ENCODE measurements at regions not wholly inside any gene's neighbourhood (a gene's known extent, or its start where the extent isn't known, plus 50 kb on each side); places are given as distances from the start of the nearest gene placed in this dataset.

DNA sequence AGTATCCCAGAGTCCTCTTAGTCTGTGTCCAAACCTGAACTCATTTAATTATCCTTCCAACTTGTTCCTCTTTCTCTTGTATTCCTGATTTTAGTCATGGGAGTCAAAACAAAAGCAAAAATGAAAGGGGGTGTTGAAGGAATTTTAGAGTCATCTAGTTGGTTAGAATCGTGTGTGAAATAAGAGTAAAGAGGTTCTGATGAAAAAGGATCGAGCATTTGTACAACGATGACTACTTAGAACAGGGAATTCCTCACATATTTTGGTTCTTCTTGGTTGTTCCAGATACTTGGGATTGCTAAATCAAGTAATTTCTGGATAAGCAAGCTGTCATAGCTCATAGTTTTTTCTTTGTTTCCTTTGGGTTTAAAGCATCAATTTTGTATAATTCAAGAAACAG lies 194.4 kb downstream of the BCOR start:
- 58 to 74% methylated on average over 3 of the region's 3 CpGs for WGBS, 2 donors
- no peak for DNase-seq
- no peak overlapping the region for H3K4me3 ChIP-seq
- intact Hi-C loops (cut with DNase I), result no loop called here
- H3K4me1 ChIP-seq, result peaks cover 0 to 57% (median 7%) of the 10 kb centered on the region in 3 donors
- no peaks in the 10 kb centered on the region for H3K9me3 ChIP-seq
- no peak overlapping the region for H3K27ac ChIP-seq
- no peaks in the 10 kb centered on the region for H3K27me3 ChIP-seq
- no peaks in the 10 kb centered on the region for H3K36me3 ChIP-seq
- no peak for TF ChIP-seq POLR2A (IDR thresholded peaks at IDR 0.05)
- TF ChIP-seq, protein P1, sequence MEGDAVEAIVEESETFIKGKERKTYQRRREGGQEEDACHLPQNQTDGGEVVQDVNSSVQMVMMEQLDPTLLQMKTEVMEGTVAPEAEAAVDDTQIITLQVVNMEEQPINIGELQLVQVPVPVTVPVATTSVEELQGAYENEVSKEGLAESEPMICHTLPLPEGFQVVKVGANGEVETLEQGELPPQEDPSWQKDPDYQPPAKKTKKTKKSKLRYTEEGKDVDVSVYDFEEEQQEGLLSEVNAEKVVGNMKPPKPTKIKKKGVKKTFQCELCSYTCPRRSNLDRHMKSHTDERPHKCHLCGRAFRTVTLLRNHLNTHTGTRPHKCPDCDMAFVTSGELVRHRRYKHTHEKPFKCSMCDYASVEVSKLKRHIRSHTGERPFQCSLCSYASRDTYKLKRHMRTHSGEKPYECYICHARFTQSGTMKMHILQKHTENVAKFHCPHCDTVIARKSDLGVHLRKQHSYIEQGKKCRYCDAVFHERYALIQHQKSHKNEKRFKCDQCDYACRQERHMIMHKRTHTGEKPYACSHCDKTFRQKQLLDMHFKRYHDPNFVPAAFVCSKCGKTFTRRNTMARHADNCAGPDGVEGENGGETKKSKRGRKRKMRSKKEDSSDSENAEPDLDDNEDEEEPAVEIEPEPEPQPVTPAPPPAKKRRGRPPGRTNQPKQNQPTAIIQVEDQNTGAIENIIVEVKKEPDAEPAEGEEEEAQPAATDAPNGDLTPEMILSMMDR (IDR thresholded peaks at IDR 0.05), result no peak

DNA sequence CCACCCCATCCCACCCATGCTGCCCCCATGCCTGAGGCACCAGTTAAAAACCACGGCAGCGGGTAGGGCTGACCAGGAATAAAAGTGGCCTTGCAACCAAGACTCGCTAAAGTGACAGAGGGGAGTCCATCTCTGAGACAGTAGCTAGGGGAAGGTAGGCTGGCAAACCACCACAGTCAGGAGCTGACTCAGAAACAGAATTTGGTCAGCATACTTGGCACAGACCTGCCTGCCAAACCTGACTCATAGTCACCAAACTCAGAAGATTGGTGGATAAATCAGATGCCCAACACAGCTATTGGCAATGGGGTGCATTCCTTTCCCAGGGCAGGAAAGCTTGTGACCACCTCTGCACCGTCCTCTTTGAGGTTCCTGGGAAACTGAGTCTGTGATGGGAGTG lies 193.8 kb downstream of the BCOR start:
- 33 to 40% methylated on average over 1 of the region's 4 CpGs for WGBS, 2 donors

DNA sequence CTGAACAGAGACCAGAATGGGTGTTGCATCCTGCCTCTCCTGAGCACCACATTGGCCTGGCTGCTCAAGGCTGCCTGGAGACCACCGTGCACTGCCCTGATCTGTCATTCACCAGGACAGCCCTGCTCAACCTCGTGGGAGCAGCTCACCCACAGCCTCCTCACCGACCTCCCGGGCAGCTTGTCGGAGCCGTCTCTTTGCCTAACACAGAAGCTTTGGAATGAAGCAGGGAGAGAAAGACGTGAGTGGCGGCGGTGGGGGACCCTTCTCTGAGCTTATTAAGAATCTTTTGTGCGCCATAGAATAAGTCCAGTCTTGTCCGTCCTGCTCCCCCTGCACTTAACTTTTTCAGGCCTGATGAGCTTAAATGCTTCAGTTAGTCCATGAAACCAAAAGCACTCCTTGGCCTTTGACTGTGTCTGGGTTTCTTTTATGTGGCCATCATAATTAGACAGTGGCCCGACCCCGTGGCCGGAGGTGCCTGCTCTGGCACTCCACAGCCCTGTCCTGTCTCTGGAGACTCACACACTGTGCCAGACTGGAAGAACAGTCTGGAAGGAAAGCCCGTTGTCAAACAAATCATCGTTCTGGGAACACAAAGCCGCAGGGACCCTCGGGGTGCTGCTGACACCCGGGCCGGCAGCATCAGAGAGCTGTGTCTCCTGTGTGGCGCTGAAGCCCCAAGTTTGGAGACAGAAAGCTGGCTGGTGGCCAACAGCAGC lies 192.8 kb downstream of the BCOR start:
- H3K27ac ChIP-seq, result no peak overlapping the region
- H3K4me3 ChIP-seq, result no peak overlapping the region
- H3K27me3 ChIP-seq, result no peaks in the 10 kb centered on the region
- 23 to 65% methylated on average over 6 to 15 of the region's 21 CpGs for WGBS, 2 donors
- no peaks in the 10 kb centered on the region for H3K9me3 ChIP-seq
- intact Hi-C loops (cut with DNase I), result no loop called here
- peaks cover 0 to 48% (median 13%) of the 10 kb centered on the region in 3 donors for H3K4me1 ChIP-seq
- no peaks in the 10 kb centered on the region for H3K36me3 ChIP-seq
- no peak for DNase-seq
- no peak for TF ChIP-seq POLR2A (IDR thresholded peaks at IDR 0.05)
- TF ChIP-seq, protein P1 (IDR thresholded peaks at IDR 0.05), result no peak

More for the DNA sequence above, 193.8 kb downstream of the BCOR start:
- no peak for TF ChIP-seq POLR2A (IDR thresholded peaks at IDR 0.05)
- TF ChIP-seq, protein P1 (IDR thresholded peaks at IDR 0.05), result no peak
- no peaks in the 10 kb centered on the region for H3K9me3 ChIP-seq
- H3K4me3 ChIP-seq, result no peak overlapping the region
- intact Hi-C loops (cut with DNase I), result no loop called here
- no peak for DNase-seq
- no peaks in the 10 kb centered on the region for H3K36me3 ChIP-seq
- peaks cover 0 to 58% (median 12%) of the 10 kb centered on the region in 3 donors for H3K4me1 ChIP-seq
- H3K27ac ChIP-seq, result no peak overlapping the region
- H3K27me3 ChIP-seq, result no peaks in the 10 kb centered on the region

DNA sequence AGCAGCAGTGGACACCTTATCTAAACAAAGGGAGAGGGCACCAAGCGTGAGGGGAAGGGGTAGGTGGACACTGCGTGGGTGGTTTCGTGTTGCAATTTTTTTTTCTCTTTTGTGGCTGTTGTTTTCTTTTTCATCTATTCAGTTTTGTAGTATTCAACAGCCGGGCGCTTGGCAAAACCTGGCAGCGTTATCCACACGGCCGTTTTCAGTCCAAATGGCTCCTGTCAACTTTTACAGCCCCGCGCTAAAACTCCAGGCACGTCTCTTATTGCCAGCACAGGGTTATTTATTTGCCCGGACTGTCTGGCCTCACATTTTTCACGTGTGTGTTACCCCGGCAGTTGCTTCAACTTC lies 192.2 kb downstream of the BCOR start:
- H3K4me1 ChIP-seq, result peaks cover 0 to 43% (median 13%) of the 10 kb centered on the region in 3 donors
- H3K36me3 ChIP-seq, result no peaks in the 10 kb centered on the region
- H3K27me3 ChIP-seq, result no peaks in the 10 kb centered on the region
- TF ChIP-seq, protein P1 (IDR thresholded peaks at IDR 0.05), result no peak
- TF ChIP-seq POLR2A (IDR thresholded peaks at IDR 0.05), result no peak
- no peak overlapping the region for H3K4me3 ChIP-seq
- WGBS, 2 donors, result 6 to 53% methylated on average over 13 of the region's 14 CpGs
- intact Hi-C loops (cut with DNase I), result no loop called here
- no peaks in the 10 kb centered on the region for H3K9me3 ChIP-seq
- no peak overlapping the region for H3K27ac ChIP-seq
- no peak for DNase-seq

DNA sequence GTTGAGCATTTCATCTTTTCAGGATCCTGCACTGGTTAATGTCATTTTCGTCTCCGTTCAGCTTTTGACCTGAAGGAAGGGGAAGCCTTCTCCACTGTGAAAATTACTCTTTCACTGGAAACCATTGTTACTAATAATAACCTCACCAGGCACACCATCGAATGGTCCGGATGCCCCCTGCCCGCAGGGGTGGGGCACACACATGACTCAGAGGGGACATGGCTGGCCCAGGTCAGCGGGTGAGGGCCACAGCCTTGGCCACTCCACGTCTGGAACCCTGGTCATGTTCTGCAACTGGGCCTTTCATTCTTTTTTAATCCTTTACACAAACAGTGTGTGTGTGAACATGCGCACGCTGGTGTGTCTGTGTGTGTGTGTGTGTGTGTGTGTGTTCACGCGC lies 191.8 kb downstream of the BCOR start:
- intact Hi-C loops (cut with DNase I), result no loop called here
- Histone ChIP-seq H3K27ac (no peak overlapping the region), H3K36me3 (no peaks in the 10 kb centered on the region), H3K4me3 (no peak overlapping the region), H3K9me3 (no peaks in the 10 kb centered on the region), H3K4me1 (peaks cover 0 to 39% (median 8%) of the 10 kb centered on the region in 3 donors), H3K27me3 (no peaks in the 10 kb centered on the region)
- WGBS, 2 donors, result 72 to 87% methylated on average over 4 to 8 of the region's 11 CpGs
- TF ChIP-seq POLR2A (IDR thresholded peaks at IDR 0.05), result no peak
- TF ChIP-seq, protein P1 (IDR thresholded peaks at IDR 0.05), result no peak
- no peak for DNase-seq
